ENCODE measurements at regions not wholly inside any gene's neighbourhood (a gene's known extent, or its start where the extent isn't known, plus 50 kb on each side); places are given as distances from the start of the nearest gene placed in this dataset.

DNA sequence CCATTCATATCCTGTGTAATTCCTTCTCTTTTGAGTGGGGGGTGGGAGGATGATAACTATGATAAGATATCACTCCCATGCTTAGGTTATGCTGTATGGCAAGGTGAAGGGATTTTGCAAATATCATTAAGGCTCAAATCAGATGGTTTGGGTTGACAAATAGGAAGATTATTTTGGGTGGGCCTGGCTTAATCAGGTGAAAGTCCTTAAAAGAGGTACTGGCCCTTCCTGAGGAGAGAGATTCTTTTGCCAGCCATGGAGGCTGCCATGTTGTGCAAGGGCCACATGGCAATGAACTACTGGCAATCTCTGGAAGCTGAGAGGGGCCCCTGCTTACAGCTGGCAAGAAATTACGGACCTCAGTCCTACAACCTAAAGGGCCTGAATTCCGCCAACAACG is 174.6 kb upstream of the FOXD3 start:
- H3K27ac ChIP-seq (ENCODE audit: insufficient read depth, low read length): no peak overlapping the region
- no peaks in the 10 kb centered on the region for H4K20me1 ChIP-seq (ENCODE audit: control insufficient read depth, extremely low read depth, insufficient read depth, low read length)
- no peaks in the 10 kb centered on the region for H3K36me3 ChIP-seq (ENCODE audit: control insufficient read depth, insufficient read depth, low read length)
- no peak for TF ChIP-seq EZH2 (IDR thresholded peaks at IDR 0.05; ENCODE audit: low read length, missing control alignments)
- TF ChIP-seq, protein P1, sequence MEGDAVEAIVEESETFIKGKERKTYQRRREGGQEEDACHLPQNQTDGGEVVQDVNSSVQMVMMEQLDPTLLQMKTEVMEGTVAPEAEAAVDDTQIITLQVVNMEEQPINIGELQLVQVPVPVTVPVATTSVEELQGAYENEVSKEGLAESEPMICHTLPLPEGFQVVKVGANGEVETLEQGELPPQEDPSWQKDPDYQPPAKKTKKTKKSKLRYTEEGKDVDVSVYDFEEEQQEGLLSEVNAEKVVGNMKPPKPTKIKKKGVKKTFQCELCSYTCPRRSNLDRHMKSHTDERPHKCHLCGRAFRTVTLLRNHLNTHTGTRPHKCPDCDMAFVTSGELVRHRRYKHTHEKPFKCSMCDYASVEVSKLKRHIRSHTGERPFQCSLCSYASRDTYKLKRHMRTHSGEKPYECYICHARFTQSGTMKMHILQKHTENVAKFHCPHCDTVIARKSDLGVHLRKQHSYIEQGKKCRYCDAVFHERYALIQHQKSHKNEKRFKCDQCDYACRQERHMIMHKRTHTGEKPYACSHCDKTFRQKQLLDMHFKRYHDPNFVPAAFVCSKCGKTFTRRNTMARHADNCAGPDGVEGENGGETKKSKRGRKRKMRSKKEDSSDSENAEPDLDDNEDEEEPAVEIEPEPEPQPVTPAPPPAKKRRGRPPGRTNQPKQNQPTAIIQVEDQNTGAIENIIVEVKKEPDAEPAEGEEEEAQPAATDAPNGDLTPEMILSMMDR (conservative IDR thresholded peaks at IDR 0.05 in 1 of 2, IDR thresholded peaks at IDR 0.05 in 1 of 2; ENCODE audit: low read depth in 1 of 2, low read length in 2 of 2): no peak
- no peak overlapping the region for H3K9ac ChIP-seq (ENCODE audit: insufficient read depth, low read length)
- H3K27me3 ChIP-seq (ENCODE audit: control insufficient read depth, insufficient read depth, low read length): no peaks in the 10 kb centered on the region
- DNase-seq (ENCODE audit: low read depth in 2 of 2): no peak
- no peaks in the 10 kb centered on the region for H3K9me3 ChIP-seq (ENCODE audit: control insufficient read depth, insufficient read depth, low read depth, low read length)
- H3K4me3 ChIP-seq (replicated peaks in 1 of 4; ENCODE audit: control extremely low read depth in 1 of 4, insufficient read depth in 1 of 4, low read depth in 3 of 4, low read length in 4 of 4): no peak overlapping the region
- H2AFZ ChIP-seq (ENCODE audit: low read length): no peak overlapping the region
- no peaks in the 10 kb centered on the region for H3K4me1 ChIP-seq (ENCODE audit: control insufficient read depth, extremely low read depth, insufficient read depth, low read length)
- H3K79me2 ChIP-seq (ENCODE audit: control insufficient read depth, insufficient read depth, low read length): no peaks in the 10 kb centered on the region
- H3K4me2 ChIP-seq (ENCODE audit: extremely low read depth, insufficient read depth, low read length): no peak overlapping the region

- TF ChIP-seq EZH2 (IDR thresholded peaks at IDR 0.05; ENCODE audit: low read length, missing control alignments): no peak
- TF ChIP-seq, protein P1 (conservative IDR thresholded peaks at IDR 0.05 in 1 of 2, IDR thresholded peaks at IDR 0.05 in 1 of 2; ENCODE audit: low read depth in 1 of 2, low read length in 2 of 2): peak; percentile 69 to 84
- DNase-seq (ENCODE audit: low read depth in 2 of 2): peak; percentile 32 to 56
- no peak overlapping the region for H3K4me2 ChIP-seq (ENCODE audit: extremely low read depth, insufficient read depth, low read length)
Measured at GRCh38 chr1:63148825-63149645, 173.3 kb upstream of the FOXD3 start.

DNA sequence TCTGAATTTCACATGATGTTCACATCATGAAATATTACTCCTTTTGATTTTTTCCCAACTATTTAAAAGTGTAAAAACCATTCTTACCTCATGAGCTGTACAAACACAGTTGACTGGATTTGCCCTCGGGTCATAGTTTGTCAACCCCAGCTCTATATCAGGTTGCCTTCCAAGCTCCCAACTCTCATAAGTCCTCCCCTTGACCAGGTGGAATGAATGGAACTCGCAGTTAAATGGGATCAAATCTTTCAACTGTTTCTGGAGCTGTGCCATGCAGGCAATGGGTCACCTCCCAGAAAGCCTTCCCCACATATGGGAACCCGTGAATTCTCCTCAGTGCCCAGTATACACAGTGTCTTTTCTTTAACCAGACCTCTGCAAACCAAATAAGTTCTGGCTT is 169.8 kb upstream of the FOXD3 start:
- H3K36me3 ChIP-seq (ENCODE audit: control insufficient read depth, insufficient read depth, low read length): no peaks in the 10 kb centered on the region
- no peaks in the 10 kb centered on the region for H3K27me3 ChIP-seq (ENCODE audit: control insufficient read depth, insufficient read depth, low read length)
- no peak for DNase-seq (ENCODE audit: low read depth in 2 of 2)
- H3K79me2 ChIP-seq (ENCODE audit: control insufficient read depth, insufficient read depth, low read length): no peaks in the 10 kb centered on the region
- no peak overlapping the region for H3K9ac ChIP-seq (ENCODE audit: insufficient read depth, low read length)
- no peak overlapping the region for H3K27ac ChIP-seq (ENCODE audit: insufficient read depth, low read length)
- H3K4me1 ChIP-seq (ENCODE audit: control insufficient read depth, extremely low read depth, insufficient read depth, low read length): no peaks in the 10 kb centered on the region
- H3K4me2 ChIP-seq (ENCODE audit: extremely low read depth, insufficient read depth, low read length): no peak overlapping the region
- no peaks in the 10 kb centered on the region for H4K20me1 ChIP-seq (ENCODE audit: control insufficient read depth, extremely low read depth, insufficient read depth, low read length)
- no peaks in the 10 kb centered on the region for H3K9me3 ChIP-seq (ENCODE audit: control insufficient read depth, insufficient read depth, low read depth, low read length)
- no peak overlapping the region for H3K4me3 ChIP-seq (replicated peaks in 1 of 4; ENCODE audit: control extremely low read depth in 1 of 4, insufficient read depth in 1 of 4, low read depth in 3 of 4, low read length in 4 of 4)
- no peak overlapping the region for H2AFZ ChIP-seq (ENCODE audit: low read length)
- TF ChIP-seq, protein P1 (conservative IDR thresholded peaks at IDR 0.05 in 1 of 2, IDR thresholded peaks at IDR 0.05 in 1 of 2; ENCODE audit: low read depth in 1 of 2, low read length in 2 of 2): no peak
- TF ChIP-seq EZH2 (IDR thresholded peaks at IDR 0.05; ENCODE audit: low read length, missing control alignments): no peak

More at GRCh38 chr1:63148825-63149645, 173.3 kb upstream of the FOXD3 start:
- Histone ChIP-seq H3K9me3 (ENCODE audit: control insufficient read depth, insufficient read depth, low read depth, low read length) (no peaks in the 10 kb centered on the region), H3K27me3 (ENCODE audit: control insufficient read depth, insufficient read depth, low read length) (no peaks in the 10 kb centered on the region), H2AFZ (ENCODE audit: low read length) (no peak overlapping the region), H3K27ac (ENCODE audit: insufficient read depth, low read length) (no peak overlapping the region), H3K4me1 (ENCODE audit: control insufficient read depth, extremely low read depth, insufficient read depth, low read length) (no peaks in the 10 kb centered on the region), H4K20me1 (ENCODE audit: control insufficient read depth, extremely low read depth, insufficient read depth, low read length) (no peaks in the 10 kb centered on the region), H3K4me3 (replicated peaks in 1 of 4; ENCODE audit: control extremely low read depth in 1 of 4, insufficient read depth in 1 of 4, low read depth in 3 of 4, low read length in 4 of 4) (no peak overlapping the region), H3K36me3 (ENCODE audit: control insufficient read depth, insufficient read depth, low read length) (no peaks in the 10 kb centered on the region), H3K9ac (ENCODE audit: insufficient read depth, low read length) (no peak overlapping the region), H3K79me2 (ENCODE audit: control insufficient read depth, insufficient read depth, low read length) (no peaks in the 10 kb centered on the region)

Measured in fibroblast of lung (primary cell).